ENCODE measurements at regions not wholly inside any gene's neighbourhood (a gene's known extent, or its start where the extent isn't known, plus 50 kb on each side); places are given as distances from the start of the nearest gene placed in this dataset.

DNA sequence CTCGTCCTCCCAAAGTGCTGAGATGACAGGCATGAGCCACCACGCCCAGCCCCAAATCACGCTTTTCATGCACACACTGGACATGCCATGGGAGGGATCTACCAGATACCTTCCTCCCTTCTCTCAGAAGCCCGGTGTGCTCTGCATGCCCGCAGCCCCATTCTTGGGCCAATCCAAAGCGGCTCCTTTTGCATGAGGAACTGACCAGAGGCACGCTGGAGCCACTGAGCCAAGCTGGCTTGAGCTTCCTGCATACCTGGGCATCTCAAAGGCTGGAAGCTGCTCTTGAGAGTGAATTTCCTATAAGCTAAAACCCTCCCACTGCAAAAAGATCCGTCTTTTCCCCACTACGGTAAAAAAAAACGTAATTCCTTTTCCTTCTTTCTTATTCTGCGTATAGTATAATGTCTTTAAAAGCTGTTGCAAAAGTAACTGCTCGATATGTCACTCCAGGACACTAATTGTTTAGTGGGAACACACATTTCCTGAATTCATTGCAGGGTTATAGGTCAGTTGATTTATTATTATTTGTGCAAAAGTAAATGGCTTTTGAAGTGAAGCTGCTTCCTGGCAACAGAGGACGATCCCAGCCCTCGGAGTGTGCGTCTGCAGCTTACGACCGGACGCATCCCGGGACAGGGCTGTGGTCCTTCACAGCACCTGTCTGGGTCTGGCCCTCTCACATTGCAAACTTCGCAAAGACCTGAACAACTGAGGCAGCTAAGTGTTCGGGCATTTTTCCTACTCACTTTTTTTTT is 61.8 kb upstream of the ETS2 start:
- no peak for DNase-seq

DNA sequence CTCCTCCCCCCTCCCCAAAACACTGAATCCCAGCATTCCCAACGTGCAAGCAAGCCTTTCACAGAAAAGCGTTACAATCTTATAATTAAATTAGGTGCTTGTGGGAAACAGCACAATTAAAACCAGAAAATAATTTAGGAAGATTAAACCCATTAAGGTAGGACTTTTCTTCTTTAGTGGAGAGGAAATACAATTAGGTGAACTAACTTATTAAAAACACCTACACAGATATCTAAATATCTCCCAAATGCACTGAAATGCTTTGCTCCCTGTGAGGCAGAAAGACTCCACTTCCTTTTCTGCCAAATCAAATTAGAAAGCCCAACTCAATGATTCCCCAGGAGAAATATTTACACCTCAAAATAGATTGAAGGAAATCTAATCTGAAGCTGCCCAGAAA is 60.9 kb upstream of the ETS2 start:
- DNase-seq: no peak

DNA sequence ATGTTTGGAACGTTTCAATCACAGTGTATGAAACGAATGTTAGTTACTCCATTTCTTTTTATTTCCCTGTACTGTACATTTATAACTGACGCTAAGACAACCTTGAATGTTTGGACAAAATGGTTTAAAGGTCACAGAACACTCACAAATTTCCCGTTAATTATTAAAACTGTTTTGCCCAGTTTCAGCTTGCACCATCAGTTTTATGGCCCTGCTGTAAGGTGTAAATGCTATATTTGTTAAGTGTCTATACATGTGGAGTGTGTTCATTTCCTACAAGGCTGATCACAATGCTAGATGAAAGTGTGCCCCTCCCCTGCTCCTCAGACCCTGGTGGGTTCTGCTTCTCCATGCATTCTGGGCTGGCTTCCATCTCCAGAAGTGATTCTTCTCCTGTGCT is 57.9 kb upstream of the ETS2 start:
- no peak for DNase-seq

DNA sequence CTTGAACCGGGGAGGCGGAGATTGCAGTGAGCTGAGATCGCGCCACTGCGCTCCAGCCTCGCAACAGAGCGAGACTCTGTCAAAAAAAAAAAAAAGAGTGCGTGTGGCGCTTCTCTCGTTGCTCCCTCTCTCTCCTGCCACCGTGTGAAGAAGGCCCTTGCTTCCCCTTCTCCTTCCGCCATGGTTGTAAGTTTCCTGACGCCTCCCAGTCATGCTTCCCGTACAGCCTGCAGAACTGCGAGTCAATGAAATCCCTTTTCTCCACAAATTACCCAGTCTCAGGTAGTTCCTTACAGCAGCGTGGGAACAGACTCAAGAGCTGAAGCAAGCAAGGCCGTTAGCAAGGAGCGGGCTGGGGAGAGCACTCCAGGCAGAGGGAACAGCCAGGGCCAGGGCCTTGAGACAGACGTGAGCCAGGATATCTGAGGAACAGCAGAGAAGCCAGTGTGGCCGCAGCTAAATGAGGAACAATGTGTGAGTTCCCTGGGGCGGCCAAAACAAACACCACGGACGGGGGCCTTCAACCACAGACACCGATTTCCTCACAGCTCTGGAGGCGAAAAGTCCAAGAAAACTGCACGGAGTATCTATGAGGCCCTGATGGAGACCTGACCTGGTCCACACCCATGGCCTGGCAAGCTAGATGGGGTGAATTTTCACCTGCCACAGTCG is 54.2 kb upstream of the ETS2 start:
- DNase-seq: no peak

DNA sequence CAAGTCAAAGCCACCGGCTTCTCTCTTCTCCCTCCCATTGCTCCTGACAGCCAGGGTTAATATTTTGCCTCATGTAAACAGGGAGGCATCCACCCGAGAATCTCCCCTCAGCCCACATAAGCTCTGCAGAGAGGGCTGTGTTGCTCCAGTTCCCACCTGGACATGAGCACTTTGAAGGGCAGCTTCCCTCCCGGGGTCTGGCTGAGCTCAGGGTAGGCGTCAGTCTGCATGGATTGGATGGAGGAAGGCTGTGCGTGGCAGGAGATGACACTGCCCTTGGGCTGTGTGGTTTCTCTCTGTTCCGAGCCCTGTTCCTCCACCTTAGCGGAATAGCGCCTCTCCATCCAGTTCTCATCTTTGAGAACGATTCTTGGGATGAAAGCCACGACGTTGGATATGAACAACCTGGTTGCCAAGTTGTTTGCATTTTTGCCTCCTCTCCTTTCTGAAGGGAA is 53.7 kb upstream of the ETS2 start:
- no peak for DNase-seq

DNA sequence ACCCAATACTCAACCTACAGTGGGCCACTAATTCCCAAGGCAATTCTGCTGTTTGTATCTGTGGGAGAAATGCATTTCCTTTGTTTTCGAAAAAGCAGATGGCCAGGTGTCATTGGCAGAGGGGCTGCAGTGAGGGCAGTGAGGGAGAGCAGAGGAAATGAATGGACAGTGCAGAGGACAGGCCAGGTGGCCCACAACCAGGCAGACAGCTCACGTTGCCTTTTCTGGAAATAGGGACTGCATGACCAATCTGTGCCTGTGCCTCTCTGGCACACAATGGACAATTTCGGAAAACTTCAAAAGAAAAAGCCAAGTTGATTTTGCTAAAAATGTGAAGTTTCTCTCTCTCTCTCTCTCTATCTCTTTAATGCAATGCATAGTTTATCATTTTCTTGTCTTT is 52.6 kb upstream of the ETS2 start:
- DNase-seq: no peak

DNA sequence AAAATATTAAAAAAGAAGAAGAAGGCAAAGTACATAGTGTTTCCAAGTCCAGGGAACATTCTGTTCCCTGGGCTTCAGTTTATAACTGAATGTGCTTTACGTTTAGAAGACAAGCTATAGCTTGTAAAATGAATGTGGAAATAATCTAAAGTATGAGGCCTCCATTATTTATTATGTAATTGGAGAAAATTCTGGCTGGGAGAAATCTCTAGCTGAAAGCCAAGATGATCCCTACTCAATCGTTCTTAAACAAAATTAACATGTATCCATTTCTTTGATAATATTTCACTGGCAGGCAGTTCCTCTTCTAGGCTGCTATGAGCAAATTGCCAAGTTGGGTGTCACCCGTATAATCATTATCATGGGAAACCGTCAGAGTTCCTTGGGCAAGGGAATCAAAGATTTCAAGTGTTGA is 52.2 kb upstream of the ETS2 start:
- DNase-seq: no peak

Measured in activated CD4-positive, alpha-beta T cell treated with anti-CD3 and anti-CD28 coated beads, Interleukin-10, Interleukin-2, amounts not matched to agents 100 ng/mL and 50 ng/mL, durations not matched to agents 16 hours and 8 hours (primary cell).